ENCODE measurements at regions not wholly inside any gene's neighbourhood (a gene's known extent, or its start where the extent isn't known, plus 50 kb on each side); places are given as distances from the start of the nearest gene placed in this dataset.

DNA sequence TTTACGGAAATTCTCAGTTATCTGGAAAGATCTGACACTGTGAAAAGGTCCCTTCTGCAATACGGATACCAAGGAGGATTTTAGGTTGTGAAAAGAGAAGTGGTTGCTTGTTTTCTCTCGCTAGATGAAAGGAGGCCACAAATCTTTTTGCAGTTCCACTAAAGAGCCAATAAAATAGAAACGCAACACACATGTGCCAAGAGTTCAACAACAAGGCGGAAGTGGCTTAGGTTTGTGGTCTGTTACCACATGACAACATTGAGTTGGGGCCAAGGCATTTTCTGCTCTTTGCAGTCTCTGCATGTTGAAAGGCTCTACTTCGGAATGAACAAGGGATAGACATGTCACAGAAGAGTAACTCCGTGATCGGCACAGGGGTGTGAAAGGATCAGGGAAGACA is 115.7 kb upstream of the OSR1 start:
- Histone ChIP-seq H3K9me3 (ENCODE audit: low read depth, low read length, poor library complexity, severe bottlenecking) (no peaks in the 10 kb centered on the region), H3K27me3 (replicated peaks; ENCODE audit: insufficient read depth, low read depth, low read length, poor library complexity) (peaks cover 13% of the 10 kb centered on the region), H3K36me3 (ENCODE audit: insufficient read depth, low read length, poor library complexity, severe bottlenecking) (no peaks in the 10 kb centered on the region), H3K27ac (ENCODE audit: low read depth, low read length, poor library complexity, severe bottlenecking) (no peak overlapping the region), H3K4me3 (ENCODE audit: low read depth, low read length, poor library complexity, severe bottlenecking) (no peak overlapping the region), H3K4me1 (ENCODE audit: insufficient read depth, low read length, poor library complexity, severe bottlenecking) (no peaks in the 10 kb centered on the region)
- TF ChIP-seq EZH2 (IDR thresholded peaks at IDR 0.05; ENCODE audit: borderline replicate concordance, low read depth, low read length, poor library complexity, severe bottlenecking) (no peak), CTCF (conservative IDR thresholded peaks at IDR 0.05; ENCODE audit: low read depth, low read length) (no peak)
- no peak for DNase-seq (ENCODE audit: low spot score)
- intact Hi-C loops (cut with micrococcal nuclease; ENCODE audit: unreplicated experiment): no loop called here
- CTCF ChIA-PET: no interaction called here
- BruUV-seq (replicated peaks): no TSS peak
- POLR2A ChIA-PET (ENCODE audit: low non-redundant PET): no interaction called here

DNA sequence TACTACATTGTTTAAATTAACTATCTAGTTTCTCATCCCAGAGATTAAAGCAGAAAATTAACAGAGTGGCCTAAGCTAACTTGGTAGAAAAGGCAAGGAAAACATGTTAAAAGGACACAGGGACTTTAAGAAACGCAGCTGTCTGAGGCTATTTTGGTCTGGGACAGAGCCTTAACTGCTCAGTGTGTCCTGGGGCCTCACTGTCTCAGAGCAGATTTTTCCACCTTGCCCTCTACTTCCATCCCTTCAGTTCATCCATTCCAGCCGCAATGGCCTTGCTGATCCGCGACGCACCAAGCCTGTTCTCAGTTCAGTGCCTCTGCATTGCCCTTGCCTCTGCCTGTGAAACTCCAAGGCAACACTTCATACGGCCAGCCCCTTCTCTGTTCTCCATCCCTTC is 114.9 kb upstream of the OSR1 start:
- no peaks in the 10 kb centered on the region for H3K9me3 ChIP-seq (ENCODE audit: low read depth, low read length, poor library complexity, severe bottlenecking)
- no peak overlapping the region for H3K4me3 ChIP-seq (ENCODE audit: low read depth, low read length, poor library complexity, severe bottlenecking)
- no peak overlapping the region for H3K27ac ChIP-seq (ENCODE audit: low read depth, low read length, poor library complexity, severe bottlenecking)
- H3K36me3 ChIP-seq (ENCODE audit: insufficient read depth, low read length, poor library complexity, severe bottlenecking): no peaks in the 10 kb centered on the region
- POLR2A ChIA-PET (ENCODE audit: low non-redundant PET): interaction anchor here (0.5 kb wide), 1 partner anchor 393 kb away, joined by 3 read pairs; no protein-coding TSS in a partner anchor
- intact Hi-C loops (cut with micrococcal nuclease; ENCODE audit: unreplicated experiment): no loop called here
- no TSS peak for BruUV-seq (replicated peaks)
- TF ChIP-seq EZH2 (IDR thresholded peaks at IDR 0.05; ENCODE audit: borderline replicate concordance, low read depth, low read length, poor library complexity, severe bottlenecking) (no peak), CTCF (conservative IDR thresholded peaks at IDR 0.05; ENCODE audit: low read depth, low read length) (no peak)
- peaks cover 13% of the 10 kb centered on the region for H3K27me3 ChIP-seq (replicated peaks; ENCODE audit: insufficient read depth, low read depth, low read length, poor library complexity)
- no peaks in the 10 kb centered on the region for H3K4me1 ChIP-seq (ENCODE audit: insufficient read depth, low read length, poor library complexity, severe bottlenecking)
- DNase-seq (ENCODE audit: low spot score): no peak
- CTCF ChIA-PET: no interaction called here

DNA sequence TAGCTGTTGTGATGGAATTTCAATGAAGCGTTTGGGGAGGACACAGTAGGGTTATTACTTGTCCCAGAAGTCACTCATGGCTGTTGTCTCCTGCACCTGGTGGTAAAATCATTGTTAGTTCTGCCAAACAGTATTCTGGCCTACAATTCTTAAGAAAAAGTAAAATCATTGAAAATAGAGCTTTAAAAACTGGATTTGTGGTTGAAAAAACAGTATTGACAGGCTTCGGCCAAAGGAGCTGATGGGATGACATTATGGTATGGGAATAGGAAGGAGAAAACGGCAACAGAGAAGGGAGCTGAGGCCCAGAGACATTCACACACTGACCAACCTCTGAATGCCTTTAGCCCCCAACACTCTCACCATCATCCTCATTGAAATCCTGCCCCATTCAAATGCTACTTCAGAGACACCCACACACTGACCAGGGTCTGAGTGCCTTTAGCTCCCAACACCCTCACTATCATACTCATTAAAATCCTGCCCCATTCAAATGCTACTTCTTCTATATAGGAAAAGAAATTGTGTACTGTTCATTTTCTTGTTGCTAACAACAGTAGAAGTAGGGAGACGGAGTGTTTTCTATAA is 114.1 kb upstream of the OSR1 start:
- Histone ChIP-seq H3K4me3 (ENCODE audit: low read depth, low read length, poor library complexity, severe bottlenecking) (no peak overlapping the region), H3K27ac (ENCODE audit: low read depth, low read length, poor library complexity, severe bottlenecking) (no peak overlapping the region), H3K27me3 (replicated peaks; ENCODE audit: insufficient read depth, low read depth, low read length, poor library complexity) (peaks cover 13% of the 10 kb centered on the region), H3K9me3 (ENCODE audit: low read depth, low read length, poor library complexity, severe bottlenecking) (no peaks in the 10 kb centered on the region), H3K4me1 (ENCODE audit: insufficient read depth, low read length, poor library complexity, severe bottlenecking) (no peaks in the 10 kb centered on the region), H3K36me3 (ENCODE audit: insufficient read depth, low read length, poor library complexity, severe bottlenecking) (no peaks in the 10 kb centered on the region)
- intact Hi-C loops (cut with micrococcal nuclease; ENCODE audit: unreplicated experiment): no loop called here
- POLR2A ChIA-PET (ENCODE audit: low non-redundant PET): no interaction called here
- TF ChIP-seq EZH2 (IDR thresholded peaks at IDR 0.05; ENCODE audit: borderline replicate concordance, low read depth, low read length, poor library complexity, severe bottlenecking) (no peak), CTCF (conservative IDR thresholded peaks at IDR 0.05; ENCODE audit: low read depth, low read length) (no peak)
- CTCF ChIA-PET: no interaction called here
- DNase-seq (ENCODE audit: low spot score): no peak
- BruUV-seq (replicated peaks): no TSS peak
